GM21528 (cell line): ENCODE measurements at regions not wholly inside any gene's neighbourhood (a gene's known extent, or its start where the extent isn't known, plus 50 kb on each side); places are given as distances from the start of the nearest gene placed in this dataset.
A peak's percentile ranks its signal among the peaks of the same experiment; 100 is the strongest.

Experiments used
- ATAC-seq: cut with Tn5 transposase; IDR thresholded peaks from one replicate; pipeline ENCODE4 v1.9.1; 2021; ENCODE audit warnings: mild to moderate bottlenecking, moderate library complexity; ENCODE audit not compliant: unreplicated experiment, low FRiP score

DNA sequence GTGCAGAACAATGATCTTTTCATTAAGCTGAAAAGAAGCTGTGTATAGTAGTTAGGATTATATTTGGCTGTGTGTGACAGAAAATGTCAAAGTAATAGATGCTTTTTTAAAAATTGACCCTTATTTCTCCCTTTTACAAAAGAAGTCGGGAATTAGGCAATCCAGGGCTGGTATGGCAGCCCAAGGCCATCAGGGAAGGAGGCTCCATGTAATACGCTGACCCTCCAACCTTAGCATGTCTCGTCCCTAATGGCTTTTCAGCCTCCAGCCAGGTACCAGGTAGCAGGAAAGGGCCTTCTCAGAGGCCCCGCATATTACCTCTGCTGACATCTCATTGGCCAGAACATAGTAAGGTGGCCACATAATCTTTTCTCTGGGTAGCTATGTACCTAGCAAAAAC lies 79.7 kb downstream of the VCPKMT start:
- no peak for ATAC-seq

- no peak for ATAC-seq
Measured at GRCh38 chr14:50037240-50037639, 79.1 kb downstream of the VCPKMT start.

DNA sequence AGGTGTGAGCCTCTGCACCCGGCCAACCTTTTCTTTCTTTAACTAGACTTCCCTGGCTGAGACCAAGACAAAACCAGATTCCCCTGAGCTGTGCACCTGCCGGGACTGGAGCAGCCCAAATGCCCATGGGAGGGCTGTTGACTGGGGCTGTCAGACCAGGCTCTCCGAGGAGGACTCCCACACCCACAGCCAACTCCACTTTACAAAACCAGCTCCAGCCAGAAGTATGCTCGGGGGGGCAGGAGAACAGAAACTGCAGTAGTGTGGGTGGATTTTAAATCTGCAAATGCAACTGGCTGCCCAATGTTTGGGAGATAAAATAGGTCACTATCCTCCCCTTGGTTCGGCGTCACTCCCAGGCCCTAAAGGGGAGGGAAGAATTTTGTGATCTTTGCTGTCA lies 78.5 kb downstream of the VCPKMT start:
- ATAC-seq, result no peak

DNA sequence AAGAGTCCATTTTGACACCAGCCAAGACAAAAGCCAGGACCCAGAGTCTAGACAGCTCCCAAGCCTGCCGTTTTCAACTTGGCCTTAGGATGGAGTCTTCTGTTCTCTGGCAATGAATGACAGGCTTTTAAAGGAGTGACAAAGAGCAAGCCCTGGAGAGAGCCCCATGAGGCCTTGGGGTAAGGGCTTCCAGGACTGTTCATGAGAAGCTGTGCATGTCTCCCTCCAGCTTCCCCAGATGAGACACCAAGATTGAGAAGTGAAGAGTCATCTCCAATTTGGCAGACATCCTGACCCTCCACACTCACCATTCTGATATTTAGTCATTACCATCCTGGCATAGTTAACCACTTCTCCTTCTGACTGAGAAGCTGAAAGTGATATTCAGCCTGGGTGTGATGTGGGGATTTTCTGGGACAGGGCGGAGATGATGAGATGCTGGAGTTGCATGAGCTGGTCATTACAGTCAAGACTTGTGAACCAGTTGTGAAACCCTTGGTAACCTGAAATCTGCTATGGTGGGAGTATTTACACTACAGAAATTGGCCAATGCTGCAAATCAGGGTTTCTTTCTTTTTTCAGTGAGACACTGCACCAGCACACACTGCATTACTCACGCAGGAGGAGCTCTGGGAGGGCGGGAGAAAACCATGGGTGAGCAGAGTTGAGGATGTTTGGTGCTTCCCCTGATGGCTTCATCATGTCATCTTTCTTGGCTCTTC lies 77.8 kb downstream of the VCPKMT start:
- ATAC-seq, result peak; percentile 87

GRCh38 chr14:50039120-50039517 lies 77.3 kb downstream of the VCPKMT start:
- ATAC-seq, result no peak

DNA sequence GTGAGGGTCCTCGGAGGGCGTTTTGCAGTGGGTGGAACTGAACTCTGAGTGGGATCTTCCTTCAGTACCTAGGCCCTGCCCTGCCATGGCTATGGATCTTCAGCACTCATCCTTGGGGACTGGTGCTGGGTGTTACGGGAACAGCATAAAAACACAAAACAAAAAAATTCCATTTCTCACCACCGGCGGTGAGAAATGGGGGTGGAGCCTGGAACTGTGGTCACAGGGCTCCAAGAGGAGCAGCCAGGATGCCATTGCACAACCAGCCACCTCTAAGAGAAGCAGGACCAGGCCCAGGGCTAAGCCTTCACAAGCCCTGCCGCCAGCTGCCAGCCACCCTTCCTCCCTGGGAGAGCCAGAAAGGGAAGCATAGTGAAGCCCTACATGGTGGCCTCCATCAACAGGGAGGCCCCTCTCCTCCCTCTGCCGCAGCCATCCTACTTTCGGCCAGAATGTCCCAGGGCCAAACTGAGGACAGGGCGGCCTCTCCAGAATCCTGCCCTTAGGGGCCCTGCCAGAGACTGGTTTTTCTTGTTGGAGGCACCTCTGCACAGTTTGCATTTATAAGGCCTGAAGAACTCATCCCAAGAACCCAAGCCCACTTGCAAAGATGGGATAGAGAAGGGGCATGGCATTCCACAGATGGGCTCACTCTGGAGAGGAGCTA lies 76.5 kb downstream of the VCPKMT start:
- no peak for ATAC-seq

- no peak for ATAC-seq
Measured at GRCh38 chr14:50040401-50040775, 76.0 kb downstream of the VCPKMT start.

DNA sequence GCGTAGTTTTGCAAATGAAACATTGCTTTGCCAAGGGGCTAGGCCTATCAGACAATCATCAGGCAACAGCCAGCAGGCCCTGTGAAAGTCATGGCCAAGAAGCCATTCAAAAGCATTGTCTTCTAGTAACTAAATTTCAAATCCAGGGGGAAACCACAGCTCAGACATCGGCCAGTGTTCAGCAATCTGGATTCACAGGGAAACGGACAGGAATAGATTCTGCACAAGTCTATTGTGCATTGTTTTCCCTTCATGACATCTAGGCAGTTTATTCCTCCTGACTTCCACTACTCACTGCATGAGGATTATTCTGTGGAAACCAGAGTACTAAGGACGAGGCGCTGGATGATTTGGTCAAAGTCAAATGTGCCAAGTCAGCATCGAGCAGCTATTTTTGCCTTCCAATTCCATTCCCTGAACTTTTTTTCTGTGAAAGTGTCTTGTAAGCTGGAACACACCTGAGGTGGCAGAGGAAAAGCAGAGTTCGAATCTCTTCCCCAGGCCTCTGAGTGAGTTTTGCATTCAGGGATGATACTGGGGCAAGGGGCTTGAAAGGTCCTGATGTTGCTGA lies 75.4 kb downstream of the VCPKMT start:
- ATAC-seq, result no peak

DNA sequence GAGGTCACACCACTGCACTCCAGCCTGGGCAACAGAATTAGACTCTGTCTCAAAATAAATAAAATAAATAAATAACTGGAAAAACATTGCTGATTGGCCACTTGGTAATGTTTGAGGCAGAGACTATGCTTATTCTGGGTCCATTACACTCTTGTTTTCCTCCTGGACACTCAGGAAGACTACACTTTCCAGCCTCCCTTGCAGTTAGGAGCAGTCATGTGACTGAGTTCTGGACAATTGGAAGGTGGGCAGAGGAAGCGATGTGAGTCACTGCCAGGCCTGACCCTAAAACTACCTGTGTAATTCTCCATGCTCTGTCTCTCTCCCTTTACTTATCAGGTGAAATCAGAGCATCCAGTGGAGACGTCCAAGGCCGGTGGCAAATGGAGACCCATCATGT lies 74.4 kb downstream of the VCPKMT start:
- no peak for ATAC-seq

DNA sequence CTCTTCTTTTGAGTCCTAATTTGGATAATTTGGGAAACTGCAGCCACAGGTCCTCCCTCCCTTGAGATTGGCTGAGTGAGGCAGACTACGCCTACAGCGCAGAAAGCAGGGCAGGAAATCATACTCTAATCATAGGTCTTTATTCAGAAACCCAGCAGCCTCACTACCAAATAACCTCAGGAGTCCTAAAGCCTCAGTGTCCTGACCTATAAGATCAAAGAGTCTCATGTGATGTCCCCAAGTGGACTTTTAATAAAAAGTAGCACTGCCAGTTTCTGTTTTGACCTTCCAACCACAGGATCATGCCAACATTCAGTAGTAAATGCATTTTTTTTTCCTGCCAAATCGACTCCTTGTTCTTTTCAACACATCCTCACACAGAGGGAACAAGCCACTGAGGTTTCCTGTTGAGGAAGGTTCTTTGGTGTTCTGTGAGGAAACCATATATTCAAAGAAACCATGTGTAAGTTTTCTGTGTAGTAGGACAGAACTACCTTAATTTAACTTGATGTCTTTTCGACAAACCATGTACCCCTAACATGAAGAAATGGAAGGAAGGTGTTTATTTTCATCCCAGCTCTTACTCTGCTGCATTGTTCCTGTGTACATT lies 72.2 kb downstream of the VCPKMT start:
- no peak for ATAC-seq

GRCh38 chr14:50045039-50045711 lies 71.2 kb downstream of the VCPKMT start:
- ATAC-seq, result peak; percentile 69

DNA sequence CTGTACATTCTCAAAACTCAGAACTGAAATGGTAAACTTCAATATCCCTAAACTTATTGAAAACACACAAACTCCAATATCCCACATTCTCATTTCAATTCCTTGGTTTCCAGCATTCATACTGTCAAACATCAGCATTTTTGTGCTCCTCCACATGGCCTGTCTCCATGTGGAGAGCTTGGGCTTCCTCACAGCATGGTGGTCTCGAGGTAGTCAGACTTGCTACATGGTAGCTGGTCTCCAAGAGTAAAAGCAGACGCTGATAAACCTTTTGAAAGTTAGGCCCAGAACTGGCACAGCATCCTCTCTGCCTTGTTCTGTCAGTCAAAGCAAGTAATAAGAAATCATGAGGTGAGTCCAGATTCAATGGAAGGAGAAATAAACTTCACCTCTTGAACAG lies 70.5 kb downstream of the VCPKMT start:
- no peak for ATAC-seq

GRCh38 chr14:50047274-50047676 lies 69.1 kb downstream of the VCPKMT start:
- ATAC-seq, result peak; percentile 51

GRCh38 chr14:50049093-50049492 lies 67.3 kb downstream of the VCPKMT start:
- ATAC-seq, result no peak

GRCh38 chr14:50049703-50050570 lies 66.4 kb downstream of the VCPKMT start:
- no peak for ATAC-seq

GRCh38 chr14:50051106-50051505 lies 65.3 kb downstream of the VCPKMT start:
- ATAC-seq, result no peak

DNA sequence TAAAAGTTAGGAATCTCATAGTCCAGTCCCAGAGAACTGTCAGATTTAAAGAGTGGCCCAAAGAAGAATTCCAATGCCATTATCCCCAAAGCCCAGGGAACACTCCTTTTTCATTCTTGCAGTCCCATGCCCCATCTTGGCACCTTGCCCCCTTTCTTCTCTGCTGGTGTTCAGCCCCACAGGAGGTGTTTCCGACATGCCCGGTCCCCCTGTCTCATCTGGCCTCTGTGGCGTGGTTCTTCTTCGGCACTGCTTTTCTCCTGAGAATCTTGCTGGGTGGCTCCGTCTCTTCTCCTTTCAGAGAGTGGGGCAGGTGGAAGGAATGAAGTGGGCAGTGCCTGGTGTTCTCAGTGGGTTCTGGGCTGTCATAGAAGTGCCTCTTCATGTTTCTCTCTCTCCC lies 64.7 kb downstream of the VCPKMT start:
- ATAC-seq, result no peak

GRCh38 chr14:50052517-50052916 lies 63.9 kb downstream of the VCPKMT start:
- no peak for ATAC-seq

- no peak for ATAC-seq
Measured at GRCh38 chr14:50053935-50054334, 62.4 kb downstream of the VCPKMT start.
